AG04449 (cell line): ENCODE measurements at regions not wholly inside any gene's neighbourhood (a gene's known extent, or its start where the extent isn't known, plus 50 kb on each side); places are given as distances from the start of the nearest gene placed in this dataset.
"Not testable (repeated sequence)": the region's sequence is repeated elsewhere in the genome, so short reads cannot be mapped to it uniquely, and the experiment has no call there.

Experiments used
- CTCF ChIA-PET: fragments of 350-600 bp; formaldehyde crosslinking; extraction: SDS; loops from one replicate; lab custom pipeline; 2021; ENCODE audit warnings: antibody characterized with exemption; lab: Yijun Ruan, JAX
- POLR2A ChIA-PET: fragments of 400-600, 350-600 bp; formaldehyde crosslinking; extraction: SDS; loops from one replicate; lab custom pipeline; 2020; ENCODE audit warnings: antibody characterized with exemption, inconsistent platforms; lab: Yijun Ruan, JAX
- DNase-seq: peaks from one replicate; pipeline ENCODE4 v3.0.0-alpha.2; 2010; ENCODE audit warnings: low read depth, low spot score
- H3K4me3 ChIP-seq: 2 replicates; pipeline ENCODE4 v1.5.1; 2011; ENCODE audit warnings: low read depth, mild to moderate bottlenecking, control low read depth, low read length
- TF ChIP-seq, protein P1 (sequence below): IDR thresholded peaks from one replicate; pipeline ENCODE4 v1.5.1; 2011; ENCODE audit warnings: mild to moderate bottlenecking, moderate library complexity, low read length, control low read depth, inconsistent platforms; ENCODE audit not compliant: insufficient read depth; ENCODE audit errors: missing control alignments

DNA sequence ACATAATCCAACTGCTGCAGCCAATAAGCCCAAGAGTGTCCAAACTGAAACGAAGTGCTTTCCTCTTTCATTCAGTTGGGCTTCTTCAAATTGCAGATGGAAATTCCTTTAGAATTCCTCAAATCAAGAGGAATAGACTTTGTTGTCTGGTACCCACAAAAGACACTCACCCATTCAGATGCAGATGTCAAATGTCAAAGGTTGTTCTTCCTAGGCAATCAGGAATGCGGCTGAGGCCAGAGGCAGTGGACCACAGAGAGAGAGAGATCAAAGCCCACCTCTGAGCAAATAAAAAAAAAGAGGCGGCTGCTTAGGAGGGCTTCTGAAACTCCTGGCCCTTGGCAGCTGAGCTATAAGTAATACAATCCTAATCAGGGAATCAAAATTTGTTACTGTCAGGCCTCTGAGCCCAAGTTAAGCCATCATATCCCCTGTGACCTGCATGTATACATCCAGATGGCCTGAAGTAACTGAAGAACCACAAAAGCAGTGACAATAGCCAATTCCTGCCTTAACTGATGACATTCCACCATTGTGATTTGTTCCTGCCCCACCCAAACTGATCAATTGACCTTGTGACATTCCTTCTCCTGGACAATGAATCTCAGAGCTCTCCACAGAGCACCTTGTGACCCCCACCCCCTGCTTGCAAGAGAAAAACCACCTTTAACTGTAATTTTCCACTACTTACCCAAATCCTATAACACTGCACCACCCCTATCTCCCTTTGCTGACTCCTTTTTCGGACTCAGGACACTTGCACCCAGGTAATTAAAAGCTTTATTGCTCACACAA, 303.0 kb upstream of the GJE1 start:
- CTCF ChIA-PET: interaction anchor here (1.0 kb wide), 1 partner anchor 11 kb away, joined by 3 read pairs; no protein-coding TSS in a partner anchor
- POLR2A ChIA-PET: no interaction called here
- no peak for DNase-seq
- H3K4me3 ChIP-seq: no peak overlapping the region
- TF ChIP-seq, protein P1, sequence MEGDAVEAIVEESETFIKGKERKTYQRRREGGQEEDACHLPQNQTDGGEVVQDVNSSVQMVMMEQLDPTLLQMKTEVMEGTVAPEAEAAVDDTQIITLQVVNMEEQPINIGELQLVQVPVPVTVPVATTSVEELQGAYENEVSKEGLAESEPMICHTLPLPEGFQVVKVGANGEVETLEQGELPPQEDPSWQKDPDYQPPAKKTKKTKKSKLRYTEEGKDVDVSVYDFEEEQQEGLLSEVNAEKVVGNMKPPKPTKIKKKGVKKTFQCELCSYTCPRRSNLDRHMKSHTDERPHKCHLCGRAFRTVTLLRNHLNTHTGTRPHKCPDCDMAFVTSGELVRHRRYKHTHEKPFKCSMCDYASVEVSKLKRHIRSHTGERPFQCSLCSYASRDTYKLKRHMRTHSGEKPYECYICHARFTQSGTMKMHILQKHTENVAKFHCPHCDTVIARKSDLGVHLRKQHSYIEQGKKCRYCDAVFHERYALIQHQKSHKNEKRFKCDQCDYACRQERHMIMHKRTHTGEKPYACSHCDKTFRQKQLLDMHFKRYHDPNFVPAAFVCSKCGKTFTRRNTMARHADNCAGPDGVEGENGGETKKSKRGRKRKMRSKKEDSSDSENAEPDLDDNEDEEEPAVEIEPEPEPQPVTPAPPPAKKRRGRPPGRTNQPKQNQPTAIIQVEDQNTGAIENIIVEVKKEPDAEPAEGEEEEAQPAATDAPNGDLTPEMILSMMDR: no peak

DNA sequence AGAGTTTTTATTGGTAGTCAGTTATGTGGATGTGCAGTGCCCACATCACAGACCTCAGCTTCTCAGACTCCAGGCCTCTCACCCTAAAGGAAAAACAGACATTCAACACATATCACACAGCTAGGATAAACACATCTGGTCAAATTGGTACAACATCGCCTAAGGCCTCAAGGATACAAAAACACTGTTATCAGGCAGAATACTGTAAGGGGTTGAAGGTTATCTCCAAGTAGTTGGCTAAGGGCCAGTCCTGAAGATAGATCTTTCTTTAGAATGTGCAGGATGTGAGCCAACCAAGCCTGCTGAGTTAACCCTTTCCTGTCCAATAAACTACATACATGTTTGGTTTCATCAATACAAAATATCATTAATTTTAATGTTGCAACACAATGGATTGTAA, 308.4 kb upstream of the GJE1 start:
- H3K4me3 ChIP-seq: no peak overlapping the region
- DNase-seq: no peak
- CTCF ChIA-PET: no interaction called here
- POLR2A ChIA-PET: no interaction called here
- TF ChIP-seq, protein P1: no peak

DNA sequence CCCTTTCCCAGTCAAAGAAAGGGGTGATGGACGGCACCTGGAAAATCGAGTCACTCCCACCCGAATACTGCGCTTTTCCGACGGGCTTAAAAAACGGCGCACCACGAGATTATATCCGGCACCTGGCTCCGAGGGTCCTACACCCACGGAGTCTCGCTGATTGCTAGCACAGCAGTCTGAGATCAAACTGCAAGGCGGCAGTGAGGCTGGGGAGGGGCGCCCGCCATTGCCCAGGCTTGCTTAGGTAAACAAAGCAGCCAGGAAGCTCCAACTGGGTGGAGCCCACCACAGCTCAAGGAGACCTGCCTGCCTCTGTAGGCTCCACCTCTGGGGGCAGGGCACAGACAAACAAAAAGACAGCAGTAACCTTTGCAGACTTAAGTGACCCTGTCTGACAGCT, 317.7 kb upstream of the GJE1 start:
- POLR2A ChIA-PET, DNase-seq, H3K4me3 ChIP-seq, CTCF ChIA-PET: not testable (repeated sequence)

DNA sequence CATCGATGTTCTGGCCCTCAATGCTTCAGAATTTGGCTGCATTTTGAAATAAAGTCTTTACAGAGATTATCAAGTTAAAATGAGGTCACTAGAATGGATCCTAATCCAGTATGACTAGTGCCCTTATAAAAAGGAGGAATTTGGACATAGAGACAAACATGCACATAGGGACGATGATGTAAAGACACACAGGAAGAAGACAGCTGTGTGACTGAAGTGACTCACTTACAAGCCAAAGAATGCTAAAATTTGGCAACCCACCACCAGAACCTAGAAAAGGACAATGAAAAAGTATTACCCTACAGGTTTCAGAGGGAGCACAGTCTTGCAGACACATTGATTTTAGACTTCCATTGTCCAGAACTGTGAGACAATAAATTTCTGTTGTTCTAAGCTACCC, 322.8 kb upstream of the GJE1 start:
- POLR2A ChIA-PET: no interaction called here
- no peak overlapping the region for H3K4me3 ChIP-seq

DNA sequence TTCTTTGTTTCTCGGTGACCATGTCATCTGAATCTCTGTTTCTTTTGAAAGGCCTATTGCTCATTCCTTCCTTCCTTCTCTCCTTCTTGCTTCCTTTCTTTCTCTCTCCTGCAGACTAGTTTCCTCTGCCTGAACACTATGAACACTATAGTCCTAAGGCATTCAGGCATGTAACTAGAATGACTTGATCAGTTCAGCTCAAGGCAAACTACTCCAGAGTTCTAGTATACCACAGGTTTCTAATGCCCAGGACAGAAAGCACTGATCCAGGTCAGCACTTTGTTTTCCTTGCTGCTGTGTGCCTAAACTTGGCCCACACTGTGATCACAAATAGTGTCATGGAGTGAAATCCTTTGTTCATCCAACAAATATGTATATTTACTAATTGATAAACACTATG, 324.1 kb upstream of the GJE1 start:
- no peak for DNase-seq
- no peak overlapping the region for H3K4me3 ChIP-seq
- CTCF ChIA-PET: interaction anchor here (1.2 kb wide), 1 partner anchor 181 kb away, joined by 3 read pairs; no protein-coding TSS in a partner anchor
- POLR2A ChIA-PET: no interaction called here
- TF ChIP-seq, protein P1: no peak

More for the DNA sequence above, 322.8 kb upstream of the GJE1 start:
- CTCF ChIA-PET: no interaction called here
- DNase-seq: no peak
- TF ChIP-seq, protein P1: no peak

DNA sequence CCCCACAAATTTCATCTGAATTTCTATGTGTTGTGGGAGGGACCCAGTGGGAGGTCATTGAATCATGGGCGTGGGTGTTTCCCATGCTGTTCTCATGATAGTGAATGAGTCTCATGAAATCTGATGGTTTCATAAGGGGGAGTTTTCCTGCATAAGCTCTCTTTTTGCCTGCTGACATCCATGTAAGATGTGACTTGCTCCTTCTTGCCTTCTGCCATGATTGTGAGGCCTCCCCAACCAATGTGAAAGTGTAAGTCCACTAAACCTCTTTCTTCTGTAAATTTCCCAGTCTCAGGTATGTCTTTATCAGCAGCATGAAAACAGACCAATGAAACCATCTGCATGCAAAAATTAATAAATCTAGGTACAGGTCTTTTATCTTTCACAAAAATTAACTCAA, 331.8 kb upstream of the GJE1 start:
- CTCF ChIA-PET, H3K4me3 ChIP-seq, POLR2A ChIA-PET, DNase-seq: not testable (repeated sequence)

DNA sequence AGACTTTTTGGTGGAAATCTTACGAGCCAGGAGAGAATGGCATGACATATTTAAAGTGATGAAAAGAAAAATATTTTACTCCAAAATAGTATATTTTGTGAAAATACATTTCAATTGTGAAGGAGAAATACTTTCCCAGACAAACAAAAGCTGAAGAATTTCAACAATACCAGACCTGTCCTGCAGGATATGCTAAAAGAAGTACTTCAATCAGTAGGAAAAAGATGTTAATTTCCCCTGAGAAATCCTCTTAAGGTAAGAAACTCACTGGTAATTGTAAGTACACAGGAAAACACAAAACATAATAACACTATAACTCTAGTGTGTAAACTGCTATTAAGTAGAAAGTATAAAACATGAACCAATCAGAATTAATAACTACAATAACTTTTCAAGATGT, 341.8 kb upstream of the GJE1 start:
- POLR2A ChIA-PET: interaction anchor here (0.5 kb wide), 1 partner anchor 203 kb away, joined by 3 read pairs; no protein-coding TSS in a partner anchor
- no peak overlapping the region for H3K4me3 ChIP-seq
- CTCF ChIA-PET: no interaction called here
- no peak for DNase-seq
- TF ChIP-seq, protein P1: no peak
